WTC11 (cell line): ENCODE measurements at regions not wholly inside any gene's neighbourhood (a gene's known extent, or its start where the extent isn't known, plus 50 kb on each side); places are given as distances from the start of the nearest gene placed in this dataset.

Experiments
- ATAC-seq: fragments of 200-7000 bp; cut with Tn5 transposase; 2 replicates; pipeline ENCODE4 v1.10.0; 2021; ENCODE audit warnings: mild to moderate bottlenecking, moderate library complexity
- CTCF ChIA-PET: fragments of 300-600 bp; sonication (Branson Sonifier 250); formaldehyde crosslinking; loops from one replicate; lab custom pipeline; 2021; ENCODE audit warnings: antibody characterized with exemption; lab: Charles Lee
- POLR2A ChIA-PET: fragments of 350-600 bp; sonication (Branson Sonifier 250); formaldehyde crosslinking; loops from one replicate; lab custom pipeline; 2021; ENCODE audit warnings: antibody characterized with exemption; lab: Charles Lee
- DNase-seq: peaks from one replicate; pipeline ENCODE4 v3.0.0; 2021; ENCODE audit warnings: low spot score
- H3K27ac Mint-ChIP-seq: 2 replicates; pipeline ENCODE4 v1.8.0; 2021; ENCODE audit warnings: mixed read lengths
- H3K27me3 Mint-ChIP-seq: 2 replicates; pipeline ENCODE4 v1.8.0; 2021; ENCODE audit warnings: low read depth, mild to moderate bottlenecking, moderate library complexity, mixed read lengths
- H3K36me3 Mint-ChIP-seq: 2 replicates; pipeline ENCODE4 v1.8.0; 2021; ENCODE audit warnings: mixed read lengths
- H3K4me1 Mint-ChIP-seq: 2 replicates; pipeline ENCODE4 v1.8.0; 2022; ENCODE audit warnings: mixed read lengths
- H3K4me3 Mint-ChIP-seq: 2 replicates; pipeline ENCODE4 v1.8.0; 2021; ENCODE audit warnings: mild to moderate bottlenecking, moderate library complexity, mixed read lengths
- H3K9me3 Mint-ChIP-seq: 2 replicates; pipeline ENCODE4 v1.8.0; 2021; ENCODE audit warnings: mixed read lengths
- ARID4B ChIP-seq: sonication (generic); formaldehyde crosslinking; IDR thresholded peaks from 2 replicates; pipeline ENCODE4 v1.8.0; 2023; ENCODE audit warnings: missing genetic modification reagents, mild to moderate bottlenecking, borderline replicate concordance
- CBFB ChIP-seq: sonication (generic); formaldehyde crosslinking; IDR thresholded peaks from 2 replicates; pipeline ENCODE4 v1.8.1; 2022; ENCODE audit warnings: mild to moderate bottlenecking, low read depth, missing genetic modification reagents
- CDX4 ChIP-seq: fragments of 250-450 bp; sonication (Bioruptor Pico); IDR thresholded peaks from 2 replicates; pipeline ENCODE4 v1.9.0; 2021; ENCODE audit warnings: moderate library complexity, mild to moderate bottlenecking, inconsistent platforms, borderline replicate concordance
- CREM ChIP-seq: sonication (generic); formaldehyde crosslinking; IDR thresholded peaks from 2 replicates; pipeline ENCODE4 v1.8.1; 2022; ENCODE audit warnings: mild to moderate bottlenecking, missing genetic modification reagents, moderate library complexity
- E2F4 ChIP-seq: sonication (generic); formaldehyde crosslinking; IDR thresholded peaks from 2 replicates; pipeline ENCODE4 v1.8.1; 2022; ENCODE audit warnings: low read depth, mild to moderate bottlenecking, moderate library complexity, missing genetic modification reagents, borderline replicate concordance
- FOXK1 ChIP-seq: sonication (generic); formaldehyde crosslinking; IDR thresholded peaks from 2 replicates; pipeline ENCODE4 v1.8.0; 2022; ENCODE audit warnings: mild to moderate bottlenecking, moderate library complexity, missing genetic modification reagents
- GRHL2 ChIP-seq: fragments of 250-450 bp; sonication (Bioruptor Pico); IDR thresholded peaks from 2 replicates; pipeline ENCODE4 v1.8.0; 2022; ENCODE audit warnings: mild to moderate bottlenecking, moderate library complexity; ENCODE audit not compliant: insufficient replicate concordance, severe bottlenecking
- GTF2I ChIP-seq: fragments of 250-450 bp; sonication (Bioruptor Pico); conservative IDR thresholded peaks from 2 replicates; pipeline ENCODE4 v1.4.0; 2021; ENCODE audit warnings: mild to moderate bottlenecking
- KAT7 ChIP-seq: sonication (generic); formaldehyde crosslinking; IDR thresholded peaks from 2 replicates; pipeline ENCODE4 v1.8.1; 2023; ENCODE audit warnings: missing genetic modification reagents, mild to moderate bottlenecking, borderline replicate concordance
- NFATC4 ChIP-seq: fragments of 250-450 bp; sonication (Bioruptor Pico); IDR thresholded peaks from 2 replicates; pipeline ENCODE4 v1.9.0; 2021; ENCODE audit warnings: mild to moderate bottlenecking
- OVOL2 ChIP-seq: fragments of 250-450 bp; sonication (Bioruptor Pico); IDR thresholded peaks from 2 replicates; pipeline ENCODE4 v1.9.0; 2021; ENCODE audit warnings: mild to moderate bottlenecking, borderline replicate concordance
- PRRX2 ChIP-seq: fragments of 250-450 bp; sonication (Bioruptor Pico); IDR thresholded peaks from 2 replicates; pipeline ENCODE4 v1.8.0; 2021; ENCODE audit warnings: mild to moderate bottlenecking
- RELA ChIP-seq: sonication (generic); formaldehyde crosslinking; IDR thresholded peaks from 2 replicates; pipeline ENCODE4 v1.8.1; 2022; ENCODE audit warnings: missing genetic modification reagents, mild to moderate bottlenecking, borderline replicate concordance
- SMAD3 ChIP-seq: sonication (generic); formaldehyde crosslinking; IDR thresholded peaks from 2 replicates; pipeline ENCODE4 v1.8.0; 2022; ENCODE audit warnings: missing genetic modification reagents, mild to moderate bottlenecking, borderline replicate concordance
- SP1 ChIP-seq: sonication (generic); formaldehyde crosslinking; conservative IDR thresholded peaks from 2 replicates; pipeline ENCODE4 v1.8.1; 2022; ENCODE audit warnings: missing genetic modification reagents
- TP53 ChIP-seq: sonication (generic); formaldehyde crosslinking; IDR thresholded peaks from 2 replicates; pipeline ENCODE4 v1.8.1; 2023; ENCODE audit warnings: mild to moderate bottlenecking, missing genetic modification reagents
- ZBTB21 ChIP-seq: sonication (generic); formaldehyde crosslinking; IDR thresholded peaks from 2 replicates; pipeline ENCODE4 v1.8.1; 2023; ENCODE audit warnings: mild to moderate bottlenecking, missing genetic modification reagents, borderline replicate concordance
- ZNF281 ChIP-seq: sonication (generic); formaldehyde crosslinking; IDR thresholded peaks from 2 replicates; pipeline ENCODE4 v1.8.0; 2023; ENCODE audit warnings: mild to moderate bottlenecking, missing genetic modification reagents
- ZSCAN18 ChIP-seq: fragments of 250-450 bp; sonication (Bioruptor Pico); IDR thresholded peaks from 2 replicates; pipeline ENCODE4 v2.1.2; 2022; ENCODE audit warnings: mild to moderate bottlenecking, moderate library complexity

- Mint-ChIP-seq H3K4me1 (no peaks in the 10 kb centered on the region), H3K27ac (no peak overlapping the region)
- DNase-seq, result no peak
- CTCF ChIA-PET, result no interaction called here
- TF ChIP-seq E2F4 (CRISPR knock-in tag), result no peak
- TF ChIP-seq, all 79 proteins: peak for 0
- no peaks in the 10 kb centered on the region for H3K36me3 Mint-ChIP-seq
- H3K4me3 Mint-ChIP-seq, result no peak overlapping the region
- H3K9me3 Mint-ChIP-seq, result no peaks in the 10 kb centered on the region
- POLR2A ChIA-PET, result no interaction called here
- H3K27me3 Mint-ChIP-seq, result no peaks in the 10 kb centered on the region
- no peak for ATAC-seq
Measured at GRCh38 chr1:217010253-217010652, 287.0 kb upstream of the ESRRG start.

- ATAC-seq, result no peak
- no peak for DNase-seq
- TF ChIP-seq CBFB (CRISPR knock-in tag) (no peak), SP1 (CRISPR knock-in tag) (no peak), TP53 (no peak), ZSCAN18 (CRISPR knock-in tag) (no peak), GTF2I (no peak), ZNF281 (CRISPR knock-in tag) (no peak), PRRX2 (CRISPR knock-in tag) (no peak)
- H3K4me3 Mint-ChIP-seq, result no peak overlapping the region
- H3K27me3 Mint-ChIP-seq, result no peaks in the 10 kb centered on the region
- no peaks in the 10 kb centered on the region for H3K4me1 Mint-ChIP-seq
- H3K27ac Mint-ChIP-seq, result no peak overlapping the region
- no peaks in the 10 kb centered on the region for H3K9me3 Mint-ChIP-seq
- ChIA-PET CTCF (no interaction called here), POLR2A (no interaction called here)
- no peaks in the 10 kb centered on the region for H3K36me3 Mint-ChIP-seq
Measured at GRCh38 chr1:217009376-217009775, 286.1 kb upstream of the ESRRG start.

GRCh38 chr1:217004776-217005436 lies 281.7 kb upstream of the ESRRG start:
- DNase-seq (no peak), ATAC-seq (no peak)
- H3K9me3 Mint-ChIP-seq, result no peaks in the 10 kb centered on the region
- H3K4me1 Mint-ChIP-seq, result no peaks in the 10 kb centered on the region
- H3K27me3 Mint-ChIP-seq, result no peaks in the 10 kb centered on the region
- CTCF ChIA-PET, result no interaction called here
- TF ChIP-seq ZBTB21 (CRISPR knock-in tag) (no peak), RELA (no peak), KAT7 (no peak), OVOL2 (no peak), CREM (no peak), ARID4B (CRISPR knock-in tag) (no peak), NFATC4 (CRISPR knock-in tag) (no peak), GRHL2 (CRISPR knock-in tag) (no peak), SMAD3 (CRISPR knock-in tag) (no peak), FOXK1 (CRISPR knock-in tag) (no peak), CDX4 (no peak)
- H3K4me3 Mint-ChIP-seq, result no peak overlapping the region
- H3K36me3 Mint-ChIP-seq, result no peaks in the 10 kb centered on the region
- H3K27ac Mint-ChIP-seq, result no peak overlapping the region
- POLR2A ChIA-PET, result no interaction called here
